ENCODE measurements at regions not wholly inside any gene's neighbourhood (a gene's known extent, or its start where the extent isn't known, plus 50 kb on each side); places are given as distances from the start of the nearest gene placed in this dataset.

DNA sequence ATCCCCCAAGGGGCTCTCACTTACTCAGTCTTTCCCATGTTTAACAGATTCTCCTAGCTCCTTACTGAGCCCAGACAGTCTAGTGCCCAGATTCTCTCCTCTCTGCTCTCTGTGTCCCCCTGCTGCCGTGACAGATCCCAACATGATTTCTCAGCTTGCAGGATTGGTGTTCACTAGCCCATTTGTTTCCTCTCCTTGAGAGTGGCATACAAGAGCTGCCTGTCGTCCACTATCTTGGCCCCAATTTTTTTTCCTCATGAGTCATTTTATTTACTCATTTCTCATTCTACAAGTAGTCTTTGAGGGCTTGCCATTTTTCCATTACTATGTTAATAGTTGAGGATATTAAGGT is 199.9 kb upstream of the FN1 start:
- no peak overlapping the region for H3K27ac Mint-ChIP-seq
- no peak for DNase-seq (ENCODE audit: low spot score)
- ChIA-PET CTCF (interaction anchor here (0.6 to 1.2 kb wide), 5 partner anchors 14 to 296 kb away, joined by 3 to 4 read pairs (median 3); no protein-coding TSS in a partner anchor), POLR2A (no interaction called here)
- ATAC-seq = peak; percentile 87
- no peak overlapping the region for H3K4me3 Mint-ChIP-seq
- TF ChIP-seq, protein P1, sequence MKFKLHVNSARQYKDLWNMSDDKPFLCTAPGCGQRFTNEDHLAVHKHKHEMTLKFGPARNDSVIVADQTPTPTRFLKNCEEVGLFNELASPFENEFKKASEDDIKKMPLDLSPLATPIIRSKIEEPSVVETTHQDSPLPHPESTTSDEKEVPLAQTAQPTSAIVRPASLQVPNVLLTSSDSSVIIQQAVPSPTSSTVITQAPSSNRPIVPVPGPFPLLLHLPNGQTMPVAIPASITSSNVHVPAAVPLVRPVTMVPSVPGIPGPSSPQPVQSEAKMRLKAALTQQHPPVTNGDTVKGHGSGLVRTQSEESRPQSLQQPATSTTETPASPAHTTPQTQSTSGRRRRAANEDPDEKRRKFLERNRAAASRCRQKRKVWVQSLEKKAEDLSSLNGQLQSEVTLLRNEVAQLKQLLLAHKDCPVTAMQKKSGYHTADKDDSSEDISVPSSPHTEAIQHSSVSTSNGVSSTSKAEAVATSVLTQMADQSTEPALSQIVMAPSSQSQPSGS (CRISPR knock-in tag; IDR thresholded peaks at IDR 0.05; ENCODE audit: borderline replicate concordance, low read depth) = no peak
- TF ChIP-seq, protein P2, sequence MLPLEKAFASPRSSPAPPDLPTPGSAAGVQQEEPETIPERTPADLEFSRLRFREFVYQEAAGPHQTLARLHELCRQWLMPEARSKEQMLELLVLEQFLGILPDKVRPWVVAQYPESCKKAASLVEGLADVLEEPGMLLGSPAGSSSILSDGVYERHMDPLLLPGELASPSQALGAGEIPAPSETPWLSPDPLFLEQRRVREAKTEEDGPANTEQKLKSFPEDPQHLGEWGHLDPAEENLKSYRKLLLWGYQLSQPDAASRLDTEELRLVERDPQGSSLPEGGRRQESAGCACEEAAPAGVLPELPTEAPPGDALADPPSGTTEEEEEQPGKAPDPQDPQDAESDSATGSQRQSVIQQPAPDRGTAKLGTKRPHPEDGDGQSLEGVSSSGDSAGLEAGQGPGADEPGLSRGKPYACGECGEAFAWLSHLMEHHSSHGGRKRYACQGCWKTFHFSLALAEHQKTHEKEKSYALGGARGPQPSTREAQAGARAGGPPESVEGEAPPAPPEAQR (CRISPR knock-in tag; IDR thresholded peaks at IDR 0.05) = no peak
- TF ChIP-seq, protein P3, sequence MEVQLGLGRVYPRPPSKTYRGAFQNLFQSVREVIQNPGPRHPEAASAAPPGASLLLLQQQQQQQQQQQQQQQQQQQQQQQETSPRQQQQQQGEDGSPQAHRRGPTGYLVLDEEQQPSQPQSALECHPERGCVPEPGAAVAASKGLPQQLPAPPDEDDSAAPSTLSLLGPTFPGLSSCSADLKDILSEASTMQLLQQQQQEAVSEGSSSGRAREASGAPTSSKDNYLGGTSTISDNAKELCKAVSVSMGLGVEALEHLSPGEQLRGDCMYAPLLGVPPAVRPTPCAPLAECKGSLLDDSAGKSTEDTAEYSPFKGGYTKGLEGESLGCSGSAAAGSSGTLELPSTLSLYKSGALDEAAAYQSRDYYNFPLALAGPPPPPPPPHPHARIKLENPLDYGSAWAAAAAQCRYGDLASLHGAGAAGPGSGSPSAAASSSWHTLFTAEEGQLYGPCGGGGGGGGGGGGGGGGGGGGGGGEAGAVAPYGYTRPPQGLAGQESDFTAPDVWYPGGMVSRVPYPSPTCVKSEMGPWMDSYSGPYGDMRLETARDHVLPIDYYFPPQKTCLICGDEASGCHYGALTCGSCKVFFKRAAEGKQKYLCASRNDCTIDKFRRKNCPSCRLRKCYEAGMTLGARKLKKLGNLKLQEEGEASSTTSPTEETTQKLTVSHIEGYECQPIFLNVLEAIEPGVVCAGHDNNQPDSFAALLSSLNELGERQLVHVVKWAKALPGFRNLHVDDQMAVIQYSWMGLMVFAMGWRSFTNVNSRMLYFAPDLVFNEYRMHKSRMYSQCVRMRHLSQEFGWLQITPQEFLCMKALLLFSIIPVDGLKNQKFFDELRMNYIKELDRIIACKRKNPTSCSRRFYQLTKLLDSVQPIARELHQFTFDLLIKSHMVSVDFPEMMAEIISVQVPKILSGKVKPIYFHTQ (CRISPR knock-in tag; IDR thresholded peaks at IDR 0.05) = no peak
- no peak for TF ChIP-seq ZNF138 (CRISPR knock-in tag; conservative IDR thresholded peaks at IDR 0.05)
- TF ChIP-seq, protein P4, sequence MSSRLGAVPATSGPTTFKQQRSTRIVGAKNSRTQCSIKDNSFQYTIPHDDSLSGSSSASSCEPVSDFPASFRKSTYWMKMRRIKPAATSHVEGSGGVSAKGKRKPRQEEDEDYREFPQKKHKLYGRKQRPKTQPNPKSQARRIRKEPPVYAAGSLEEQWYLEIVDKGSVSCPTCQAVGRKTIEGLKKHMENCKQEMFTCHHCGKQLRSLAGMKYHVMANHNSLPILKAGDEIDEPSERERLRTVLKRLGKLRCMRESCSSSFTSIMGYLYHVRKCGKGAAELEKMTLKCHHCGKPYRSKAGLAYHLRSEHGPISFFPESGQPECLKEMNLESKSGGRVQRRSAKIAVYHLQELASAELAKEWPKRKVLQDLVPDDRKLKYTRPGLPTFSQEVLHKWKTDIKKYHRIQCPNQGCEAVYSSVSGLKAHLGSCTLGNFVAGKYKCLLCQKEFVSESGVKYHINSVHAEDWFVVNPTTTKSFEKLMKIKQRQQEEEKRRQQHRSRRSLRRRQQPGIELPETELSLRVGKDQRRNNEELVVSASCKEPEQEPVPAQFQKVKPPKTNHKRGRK (CRISPR knock-in tag; IDR thresholded peaks at IDR 0.05; ENCODE audit: borderline replicate concordance) = no peak
- no peak for TF ChIP-seq SOX15 (CRISPR knock-in tag; IDR thresholded peaks at IDR 0.05)
- TF ChIP-seq TEAD4 (CRISPR knock-in tag; IDR thresholded peaks at IDR 0.05) = no peak
- no peak for TF ChIP-seq NR3C1 (CRISPR knock-in tag; conservative IDR thresholded peaks at IDR 0.05; ENCODE audit: low read depth)
- TF ChIP-seq PRRX2 (CRISPR knock-in tag; IDR thresholded peaks at IDR 0.05) = no peak
- no peak for TF ChIP-seq EMX1 (CRISPR knock-in tag; IDR thresholded peaks at IDR 0.05)
- TF ChIP-seq, protein P5, sequence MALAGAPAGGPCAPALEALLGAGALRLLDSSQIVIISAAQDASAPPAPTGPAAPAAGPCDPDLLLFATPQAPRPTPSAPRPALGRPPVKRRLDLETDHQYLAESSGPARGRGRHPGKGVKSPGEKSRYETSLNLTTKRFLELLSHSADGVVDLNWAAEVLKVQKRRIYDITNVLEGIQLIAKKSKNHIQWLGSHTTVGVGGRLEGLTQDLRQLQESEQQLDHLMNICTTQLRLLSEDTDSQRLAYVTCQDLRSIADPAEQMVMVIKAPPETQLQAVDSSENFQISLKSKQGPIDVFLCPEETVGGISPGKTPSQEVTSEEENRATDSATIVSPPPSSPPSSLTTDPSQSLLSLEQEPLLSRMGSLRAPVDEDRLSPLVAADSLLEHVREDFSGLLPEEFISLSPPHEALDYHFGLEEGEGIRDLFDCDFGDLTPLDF (CRISPR knock-in tag; IDR thresholded peaks at IDR 0.05) = no peak
- no peak for TF ChIP-seq ZNF396 (CRISPR knock-in tag; IDR thresholded peaks at IDR 0.05; ENCODE audit: borderline replicate concordance)
- no peak for TF ChIP-seq GRHL2 (CRISPR knock-in tag; IDR thresholded peaks at IDR 0.05; ENCODE audit: insufficient replicate concordance, severe bottlenecking)
- no peak for TF ChIP-seq JUN (CRISPR knock-in tag; IDR thresholded peaks at IDR 0.05)
- no peak for TF ChIP-seq CBFB (CRISPR knock-in tag; IDR thresholded peaks at IDR 0.05; ENCODE audit: low read depth)
- no peak for TF ChIP-seq ESRRA (CRISPR knock-in tag; IDR thresholded peaks at IDR 0.05; ENCODE audit: borderline replicate concordance)
- no peak for TF ChIP-seq TCF7 (CRISPR knock-in tag; IDR thresholded peaks at IDR 0.05; ENCODE audit: low read depth)
- TF ChIP-seq, protein P6, sequence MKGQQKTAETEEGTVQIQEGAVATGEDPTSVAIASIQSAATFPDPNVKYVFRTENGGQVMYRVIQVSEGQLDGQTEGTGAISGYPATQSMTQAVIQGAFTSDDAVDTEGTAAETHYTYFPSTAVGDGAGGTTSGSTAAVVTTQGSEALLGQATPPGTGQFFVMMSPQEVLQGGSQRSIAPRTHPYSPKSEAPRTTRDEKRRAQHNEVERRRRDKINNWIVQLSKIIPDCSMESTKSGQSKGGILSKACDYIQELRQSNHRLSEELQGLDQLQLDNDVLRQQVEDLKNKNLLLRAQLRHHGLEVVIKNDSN (CRISPR knock-in tag; IDR thresholded peaks at IDR 0.05) = no peak
- TF ChIP-seq, protein P7, sequence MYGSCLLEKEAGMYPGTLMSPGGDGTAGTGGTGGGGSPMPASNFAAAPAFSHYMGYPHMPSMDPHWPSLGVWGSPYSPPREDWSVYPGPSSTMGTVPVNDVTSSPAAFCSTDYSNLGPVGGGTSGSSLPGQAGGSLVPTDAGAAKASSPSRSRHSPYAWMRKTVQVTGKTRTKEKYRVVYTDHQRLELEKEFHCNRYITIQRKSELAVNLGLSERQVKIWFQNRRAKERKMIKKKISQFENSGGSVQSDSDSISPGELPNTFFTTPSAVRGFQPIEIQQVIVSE (CRISPR knock-in tag; IDR thresholded peaks at IDR 0.05; ENCODE audit: borderline replicate concordance) = no peak
- peaks cover 61% of the 10 kb centered on the region for H3K36me3 Mint-ChIP-seq
- H3K4me1 Mint-ChIP-seq = no peaks in the 10 kb centered on the region
- H3K9me3 Mint-ChIP-seq = peaks cover 71% of the 10 kb centered on the region
- no peaks in the 10 kb centered on the region; the same call in 1 of the 2 replicates for H3K27me3 Mint-ChIP-seq (ENCODE audit: low read depth)
